Activated naive CD4-positive, alpha-beta T cell treated with anti-CD3 and anti-CD28 coated beads, Interleukin-2, amount 50 U/mL, for 24 hours (primary cell): ENCODE measurements at regions not wholly inside any gene's neighbourhood (a gene's known extent, or its start where the extent isn't known, plus 50 kb on each side); places are given as distances from the start of the nearest gene placed in this dataset.

ENCODE experiments used
- H3K27ac Mint-ChIP-seq: one replicate; pipeline ENCODE4 v1.8.0; 2021; ENCODE audit warnings: mild to moderate bottlenecking, mixed read lengths
- H3K27me3 Mint-ChIP-seq: one replicate; pipeline ENCODE4 v1.8.0; 2021; ENCODE audit warnings: mixed read lengths
- H3K36me3 Mint-ChIP-seq: one replicate; pipeline ENCODE4 v1.8.0; 2021; ENCODE audit warnings: mixed read lengths
- H3K4me1 Mint-ChIP-seq: one replicate; pipeline ENCODE4 v1.8.0; 2021; ENCODE audit warnings: mixed read lengths
- H3K4me3 Mint-ChIP-seq: one replicate; pipeline ENCODE4 v1.8.0; 2021; ENCODE audit warnings: mild to moderate bottlenecking, mixed read lengths
- H3K9me3 Mint-ChIP-seq: one replicate; pipeline ENCODE4 v1.8.0; 2021; ENCODE audit warnings: mixed read lengths

- Mint-ChIP-seq H3K27ac (no peak overlapping the region), H3K9me3 (no peaks in the 10 kb centered on the region), H3K27me3 (peaks cover 3% of the 10 kb centered on the region), H3K4me1 (no peaks in the 10 kb centered on the region), H3K36me3 (no peaks in the 10 kb centered on the region), H3K4me3 (no peak overlapping the region)
Observed at GRCh38 chr6:169082817-169083507, 170.7 kb downstream of the THBS2 start.

GRCh38 chr6:169082093-169082492, 171.6 kb downstream of the THBS2 start:
- no peaks in the 10 kb centered on the region for H3K4me1 Mint-ChIP-seq
- peaks cover 7% of the 10 kb centered on the region for H3K27me3 Mint-ChIP-seq
- no peak overlapping the region for H3K27ac Mint-ChIP-seq
- no peaks in the 10 kb centered on the region for H3K9me3 Mint-ChIP-seq
- no peak overlapping the region for H3K4me3 Mint-ChIP-seq
- H3K36me3 Mint-ChIP-seq = no peaks in the 10 kb centered on the region

- H3K4me3 Mint-ChIP-seq = no peak overlapping the region
- H3K36me3 Mint-ChIP-seq = no peaks in the 10 kb centered on the region
- no peaks in the 10 kb centered on the region for H3K4me1 Mint-ChIP-seq
- no peak overlapping the region for H3K27ac Mint-ChIP-seq
- H3K9me3 Mint-ChIP-seq = no peaks in the 10 kb centered on the region
- H3K27me3 Mint-ChIP-seq = peaks cover 6% of the 10 kb centered on the region
Observed at GRCh38 chr6:169081248-169081647, 172.4 kb downstream of the THBS2 start.

GRCh38 chr6:169079650-169080049, 174.0 kb downstream of the THBS2 start:
- Mint-ChIP-seq H3K9me3 (no peaks in the 10 kb centered on the region), H3K4me3 (no peak overlapping the region), H3K4me1 (no peaks in the 10 kb centered on the region), H3K27me3 (peaks cover 5% of the 10 kb centered on the region), H3K27ac (no peak overlapping the region), H3K36me3 (no peaks in the 10 kb centered on the region)

- Mint-ChIP-seq H3K4me3 (no peak overlapping the region), H3K4me1 (no peaks in the 10 kb centered on the region), H3K27me3 (peaks cover 6% of the 10 kb centered on the region), H3K27ac (no peak overlapping the region), H3K9me3 (no peaks in the 10 kb centered on the region), H3K36me3 (no peaks in the 10 kb centered on the region)
Observed at GRCh38 chr6:169078399-169079145, 175.1 kb downstream of the THBS2 start.

GRCh38 chr6:169075915-169076654, 177.6 kb downstream of the THBS2 start:
- H3K36me3 Mint-ChIP-seq = no peaks in the 10 kb centered on the region
- no peak overlapping the region for H3K4me3 Mint-ChIP-seq
- no peaks in the 10 kb centered on the region for H3K4me1 Mint-ChIP-seq
- no peaks in the 10 kb centered on the region for H3K9me3 Mint-ChIP-seq
- no peak overlapping the region for H3K27ac Mint-ChIP-seq
- H3K27me3 Mint-ChIP-seq = peaks cover 7% of the 10 kb centered on the region

- H3K9me3 Mint-ChIP-seq = no peaks in the 10 kb centered on the region
- H3K36me3 Mint-ChIP-seq = no peaks in the 10 kb centered on the region
- no peak overlapping the region for H3K27ac Mint-ChIP-seq
- H3K4me3 Mint-ChIP-seq = no peak overlapping the region
- H3K27me3 Mint-ChIP-seq = peaks cover 7% of the 10 kb centered on the region
- H3K4me1 Mint-ChIP-seq = no peaks in the 10 kb centered on the region
Observed at GRCh38 chr6:169075211-169075914, 178.3 kb downstream of the THBS2 start.

GRCh38 chr6:169074526-169074925, 179.1 kb downstream of the THBS2 start:
- Mint-ChIP-seq H3K27ac (no peak overlapping the region), H3K9me3 (no peaks in the 10 kb centered on the region), H3K4me1 (no peaks in the 10 kb centered on the region), H3K27me3 (peaks cover 7% of the 10 kb centered on the region), H3K4me3 (no peak overlapping the region), H3K36me3 (no peaks in the 10 kb centered on the region)

- Mint-ChIP-seq H3K9me3 (no peaks in the 10 kb centered on the region), H3K4me3 (no peak overlapping the region), H3K36me3 (no peaks in the 10 kb centered on the region), H3K27me3 (peaks cover 7% of the 10 kb centered on the region), H3K4me1 (no peaks in the 10 kb centered on the region), H3K27ac (no peak overlapping the region)
Observed at GRCh38 chr6:169073311-169073710, 180.3 kb downstream of the THBS2 start.

GRCh38 chr6:169072127-169073042, 181.3 kb downstream of the THBS2 start:
- Mint-ChIP-seq H3K4me1 (no peaks in the 10 kb centered on the region), H3K27me3 (peaks cover 4% of the 10 kb centered on the region), H3K36me3 (no peaks in the 10 kb centered on the region), H3K9me3 (no peaks in the 10 kb centered on the region), H3K27ac (no peak overlapping the region), H3K4me3 (no peak overlapping the region)

- H3K27me3 Mint-ChIP-seq = peaks cover 3% of the 10 kb centered on the region
- H3K36me3 Mint-ChIP-seq = no peaks in the 10 kb centered on the region
- no peaks in the 10 kb centered on the region for H3K4me1 Mint-ChIP-seq
Observed at GRCh38 chr6:169071394-169071793, 182.3 kb downstream of the THBS2 start.

GRCh38 chr6:169070506-169071176, 183.0 kb downstream of the THBS2 start:
- no peak overlapping the region for H3K4me3 Mint-ChIP-seq
- H3K27ac Mint-ChIP-seq = no peak overlapping the region
- H3K36me3 Mint-ChIP-seq = no peaks in the 10 kb centered on the region
- peaks cover 3% of the 10 kb centered on the region for H3K27me3 Mint-ChIP-seq
- H3K9me3 Mint-ChIP-seq = no peaks in the 10 kb centered on the region
- no peaks in the 10 kb centered on the region for H3K4me1 Mint-ChIP-seq

More at GRCh38 chr6:169071394-169071793, 182.3 kb downstream of the THBS2 start:
- no peak overlapping the region for H3K4me3 Mint-ChIP-seq
- H3K9me3 Mint-ChIP-seq = no peaks in the 10 kb centered on the region
- H3K27ac Mint-ChIP-seq = no peak overlapping the region

GRCh38 chr6:169069356-169069755, 184.3 kb downstream of the THBS2 start:
- Mint-ChIP-seq H3K27me3 (peaks cover 4% of the 10 kb centered on the region), H3K27ac (no peak overlapping the region), H3K4me3 (no peak overlapping the region), H3K9me3 (no peaks in the 10 kb centered on the region), H3K4me1 (no peaks in the 10 kb centered on the region), H3K36me3 (no peaks in the 10 kb centered on the region)

GRCh38 chr6:169064194-169064593, 189.5 kb downstream of the THBS2 start:
- H3K4me3 Mint-ChIP-seq = no peak overlapping the region
- H3K36me3 Mint-ChIP-seq = no peaks in the 10 kb centered on the region
- no peaks in the 10 kb centered on the region for H3K4me1 Mint-ChIP-seq
- H3K9me3 Mint-ChIP-seq = peaks cover 4% of the 10 kb centered on the region
- no peak overlapping the region for H3K27ac Mint-ChIP-seq
- H3K27me3 Mint-ChIP-seq = peaks cover 2% of the 10 kb centered on the region
